ENCODE measurements at regions not wholly inside any gene's neighbourhood (a gene's known extent, or its start where the extent isn't known, plus 50 kb on each side); places are given as distances from the start of the nearest gene placed in this dataset.

GRCh38 chrX:111013778-111014455, 82.1 kb upstream of the PAK3 start:
- DNase-seq, result no peak
- H3K36me3 ChIP-seq (ENCODE audit: insufficient read depth, low read length), result no peaks in the 10 kb centered on the region
- H3K27ac ChIP-seq (ENCODE audit: low read depth, low read length), result no peak overlapping the region
- Mint-ChIP-seq H3K9me3 (peaks cover 0 to 5% (median 0%) of the 10 kb centered on the region in 8 donors), H3K27ac (no peak overlapping the region), H3K4me1 (no peaks in the 10 kb centered on the region), H3K4me3 (no peak overlapping the region), H3K36me3 (no peaks in the 10 kb centered on the region), H3K27me3 (peaks cover 0 to 2% of the 10 kb centered on the region in 2 donors)
- no peak overlapping the region for H3K4me3 ChIP-seq (ENCODE audit: low read length in 2 of 2)
- intact Hi-C loops (cut with micrococcal nuclease), result no loop called here
- no peaks in the 10 kb centered on the region for H3K9me3 ChIP-seq (ENCODE audit: control insufficient read depth in 1 of 2, low read length in 2 of 2)
- no peaks in the 10 kb centered on the region for H3K27me3 ChIP-seq (ENCODE audit: insufficient read depth, low read length)
- CTCF ChIA-PET (ENCODE audit: partially characterized antibody), result no interaction called here
- H3K4me1 ChIP-seq (ENCODE audit: insufficient read depth, low read length), result no peaks in the 10 kb centered on the region
- POLR2A ChIA-PET (ENCODE audit: partially characterized antibody), result no interaction called here

GRCh38 chrX:111010111-111010510, 85.9 kb upstream of the PAK3 start:
- Mint-ChIP-seq H3K36me3 (no peaks in the 10 kb centered on the region), H3K4me1 (no peaks in the 10 kb centered on the region), H3K27ac (no peak overlapping the region), H3K9me3 (no peaks in the 10 kb centered on the region), H3K27me3 (peaks cover 0 to 2% of the 10 kb centered on the region in 2 donors), H3K4me3 (no peak overlapping the region)
- intact Hi-C loops (cut with micrococcal nuclease), result no loop called here
- ChIA-PET CTCF (ENCODE audit: partially characterized antibody) (no interaction called here), POLR2A (ENCODE audit: partially characterized antibody) (no interaction called here)
- no peaks in the 10 kb centered on the region for H3K9me3 ChIP-seq (ENCODE audit: control insufficient read depth in 1 of 2, low read length in 2 of 2)
- H3K36me3 ChIP-seq (ENCODE audit: insufficient read depth, low read length), result no peaks in the 10 kb centered on the region
- no peaks in the 10 kb centered on the region for H3K27me3 ChIP-seq (ENCODE audit: insufficient read depth, low read length)
- no peak for DNase-seq
- no peaks in the 10 kb centered on the region for H3K4me1 ChIP-seq (ENCODE audit: insufficient read depth, low read length)
- H3K27ac ChIP-seq (ENCODE audit: low read depth, low read length), result no peak overlapping the region
- H3K4me3 ChIP-seq (ENCODE audit: low read length in 2 of 2), result no peak overlapping the region

GRCh38 chrX:111009256-111009655, 86.7 kb upstream of the PAK3 start:
- H3K27ac Mint-ChIP-seq, result no peak overlapping the region
- H3K4me3 Mint-ChIP-seq, result no peak overlapping the region
- ChIA-PET POLR2A (ENCODE audit: partially characterized antibody) (no interaction called here), CTCF (ENCODE audit: partially characterized antibody) (no interaction called here)
- Histone ChIP-seq H3K9me3 (ENCODE audit: control insufficient read depth in 1 of 2, low read length in 2 of 2) (no peaks in the 10 kb centered on the region), H3K36me3 (ENCODE audit: insufficient read depth, low read length) (no peaks in the 10 kb centered on the region), H3K4me3 (ENCODE audit: low read length in 2 of 2) (no peak overlapping the region), H3K27me3 (ENCODE audit: insufficient read depth, low read length) (no peaks in the 10 kb centered on the region), H3K27ac (ENCODE audit: low read depth, low read length) (no peak overlapping the region), H3K4me1 (ENCODE audit: insufficient read depth, low read length) (no peaks in the 10 kb centered on the region)
- no peak for DNase-seq
- intact Hi-C loops (cut with micrococcal nuclease), result no loop called here
- peaks cover 0 to 2% of the 10 kb centered on the region in 2 donors for H3K27me3 Mint-ChIP-seq
- no peaks in the 10 kb centered on the region for H3K9me3 Mint-ChIP-seq
- H3K4me1 Mint-ChIP-seq, result no peaks in the 10 kb centered on the region
- H3K36me3 Mint-ChIP-seq, result no peaks in the 10 kb centered on the region

- DNase-seq, result no peak
These were observed 87.9 kb upstream of the PAK3 start for GRCh38 chrX:111008126-111008525.

GRCh38 chrX:111007238-111007637, 88.8 kb upstream of the PAK3 start:
- H3K4me1 Mint-ChIP-seq, result no peaks in the 10 kb centered on the region
- CTCF ChIA-PET (ENCODE audit: partially characterized antibody), result no interaction called here
- Histone ChIP-seq H3K4me1 (ENCODE audit: insufficient read depth, low read length) (no peaks in the 10 kb centered on the region), H3K27me3 (ENCODE audit: insufficient read depth, low read length) (no peaks in the 10 kb centered on the region), H3K36me3 (ENCODE audit: insufficient read depth, low read length) (no peaks in the 10 kb centered on the region), H3K27ac (ENCODE audit: low read depth, low read length) (no peak overlapping the region), H3K9me3 (ENCODE audit: control insufficient read depth in 1 of 2, low read length in 2 of 2) (no peaks in the 10 kb centered on the region), H3K4me3 (ENCODE audit: low read length in 2 of 2) (no peak overlapping the region)
- no peaks in the 10 kb centered on the region for H3K36me3 Mint-ChIP-seq
- POLR2A ChIA-PET (ENCODE audit: partially characterized antibody), result no interaction called here
- no peaks in the 10 kb centered on the region for H3K9me3 Mint-ChIP-seq
- no peak for DNase-seq
- H3K27me3 Mint-ChIP-seq, result peaks cover 0 to 2% of the 10 kb centered on the region in 2 donors
- intact Hi-C loops (cut with micrococcal nuclease), result no loop called here
- no peak overlapping the region for H3K27ac Mint-ChIP-seq
- H3K4me3 Mint-ChIP-seq, result no peak overlapping the region

More at GRCh38 chrX:111008126-111008525, 87.9 kb upstream of the PAK3 start:
- no peaks in the 10 kb centered on the region for H3K9me3 ChIP-seq (ENCODE audit: control insufficient read depth in 1 of 2, low read length in 2 of 2)
- no peak overlapping the region for H3K27ac Mint-ChIP-seq
- no peaks in the 10 kb centered on the region for H3K36me3 ChIP-seq (ENCODE audit: insufficient read depth, low read length)
- no peaks in the 10 kb centered on the region for H3K36me3 Mint-ChIP-seq
- intact Hi-C loops (cut with micrococcal nuclease), result no loop called here
- H3K4me3 ChIP-seq (ENCODE audit: low read length in 2 of 2), result no peak overlapping the region
- H3K4me1 Mint-ChIP-seq, result no peaks in the 10 kb centered on the region
- H3K9me3 Mint-ChIP-seq, result no peaks in the 10 kb centered on the region
- H3K4me3 Mint-ChIP-seq, result no peak overlapping the region
- H3K27me3 Mint-ChIP-seq, result peaks cover 0 to 2% of the 10 kb centered on the region in 2 donors
- H3K27me3 ChIP-seq (ENCODE audit: insufficient read depth, low read length), result no peaks in the 10 kb centered on the region
- ChIA-PET POLR2A (ENCODE audit: partially characterized antibody) (no interaction called here), CTCF (ENCODE audit: partially characterized antibody) (no interaction called here)
- no peak overlapping the region for H3K27ac ChIP-seq (ENCODE audit: low read depth, low read length)
- H3K4me1 ChIP-seq (ENCODE audit: insufficient read depth, low read length), result no peaks in the 10 kb centered on the region

- no peaks in the 10 kb centered on the region for H3K36me3 Mint-ChIP-seq
- H3K27ac Mint-ChIP-seq, result no peak overlapping the region
- ChIA-PET CTCF (ENCODE audit: partially characterized antibody) (interaction anchor here (1.3 kb wide), 1 partner anchor 11 kb away, joined by 4 read pairs; no protein-coding TSS in a partner anchor), POLR2A (ENCODE audit: partially characterized antibody) (no interaction called here)
- no peaks in the 10 kb centered on the region for H3K9me3 Mint-ChIP-seq
- Histone ChIP-seq H3K9me3 (ENCODE audit: control insufficient read depth in 1 of 2, low read length in 2 of 2) (no peaks in the 10 kb centered on the region), H3K4me3 (ENCODE audit: low read length in 2 of 2) (no peak overlapping the region), H3K27me3 (ENCODE audit: insufficient read depth, low read length) (no peaks in the 10 kb centered on the region), H3K36me3 (ENCODE audit: insufficient read depth, low read length) (no peaks in the 10 kb centered on the region), H3K27ac (ENCODE audit: low read depth, low read length) (no peak overlapping the region), H3K4me1 (ENCODE audit: insufficient read depth, low read length) (no peaks in the 10 kb centered on the region)
- no peak for DNase-seq
- intact Hi-C loops (cut with micrococcal nuclease), result no loop called here
- peaks cover 0 to 2% of the 10 kb centered on the region in 2 donors for H3K27me3 Mint-ChIP-seq
- H3K4me1 Mint-ChIP-seq, result no peaks in the 10 kb centered on the region
- H3K4me3 Mint-ChIP-seq, result no peak overlapping the region
These were observed 89.9 kb upstream of the PAK3 start for GRCh38 chrX:111006116-111006515.

GRCh38 chrX:111005166-111005565, 90.8 kb upstream of the PAK3 start:
- Mint-ChIP-seq H3K27me3 (peaks cover 0 to 4% of the 10 kb centered on the region in 2 donors), H3K4me1 (no peaks in the 10 kb centered on the region), H3K36me3 (no peaks in the 10 kb centered on the region), H3K4me3 (no peak overlapping the region), H3K9me3 (no peaks in the 10 kb centered on the region), H3K27ac (no peak overlapping the region)
- Histone ChIP-seq H3K9me3 (ENCODE audit: control insufficient read depth in 1 of 2, low read length in 2 of 2) (no peaks in the 10 kb centered on the region), H3K27me3 (ENCODE audit: insufficient read depth, low read length) (no peaks in the 10 kb centered on the region), H3K36me3 (ENCODE audit: insufficient read depth, low read length) (no peaks in the 10 kb centered on the region), H3K4me1 (ENCODE audit: insufficient read depth, low read length) (no peaks in the 10 kb centered on the region), H3K4me3 (ENCODE audit: low read length in 2 of 2) (no peak overlapping the region), H3K27ac (ENCODE audit: low read depth, low read length) (no peak overlapping the region)
- DNase-seq, result no peak
- POLR2A ChIA-PET (ENCODE audit: partially characterized antibody), result no interaction called here
- intact Hi-C loops (cut with micrococcal nuclease), result no loop called here
- CTCF ChIA-PET (ENCODE audit: partially characterized antibody), result interaction anchor here (1.1 to 1.3 kb wide), 2 partner anchors 10 to 13 kb away, joined by 3 to 4 read pairs; no protein-coding TSS in a partner anchor
